MV-4-11 (cell line): ENCODE measurements at regions not wholly inside any gene's neighbourhood (a gene's known extent, or its start where the extent isn't known, plus 50 kb on each side); places are given as distances from the start of the nearest gene placed in this dataset.

ENCODE experiments used
- DNase-seq: peaks from one replicate; lab custom pipeline; 2025; lab: John Stamatoyannopoulos, UW

GRCh38 chr9:27625751-27626150 lies 52.5 kb upstream of the C9orf72 start:
- no peak for DNase-seq

GRCh38 chr9:27626244-27627187 lies 53.2 kb upstream of the C9orf72 start:
- DNase-seq = no peak

GRCh38 chr9:27627188-27627564 lies 53.9 kb upstream of the C9orf72 start:
- no peak for DNase-seq

- peak; percentile 69 for DNase-seq
These were observed 55.0 kb upstream of the C9orf72 start for GRCh38 chr9:27628311-27628710.

GRCh38 chr9:27629425-27629824 lies 56.1 kb upstream of the C9orf72 start:
- no peak for DNase-seq

- DNase-seq = peak; percentile 40
These were observed 59.0 kb upstream of the C9orf72 start for GRCh38 chr9:27632254-27632653.

- DNase-seq = peak; percentile 7
These were observed 60.5 kb upstream of the C9orf72 start for GRCh38 chr9:27633764-27634163.

GRCh38 chr9:27634879-27635278 lies 61.6 kb upstream of the C9orf72 start:
- peak; percentile 98 for DNase-seq

GRCh38 chr9:27638716-27639115 lies 65.4 kb upstream of the C9orf72 start:
- DNase-seq = no peak

GRCh38 chr9:27645161-27645840 lies 72.0 kb upstream of the C9orf72 start:
- peak; percentile 86 for DNase-seq

- DNase-seq = peak; percentile 50
These were observed 80.0 kb upstream of the C9orf72 start for GRCh38 chr9:27653246-27653645.

- DNase-seq = peak; percentile 35
These were observed 80.7 kb upstream of the C9orf72 start for GRCh38 chr9:27653957-27654356.

GRCh38 chr9:27654629-27655285 lies 81.5 kb upstream of the C9orf72 start:
- DNase-seq = no peak

- peak; percentile 86 for DNase-seq
These were observed 82.2 kb upstream of the C9orf72 start for GRCh38 chr9:27655441-27655840.

- no peak for DNase-seq
These were observed 85.7 kb upstream of the C9orf72 start for GRCh38 chr9:27659001-27659400.

GRCh38 chr9:27659571-27659970 lies 86.3 kb upstream of the C9orf72 start:
- no peak for DNase-seq

- no peak for DNase-seq
These were observed 86.9 kb upstream of the C9orf72 start for GRCh38 chr9:27660148-27660547.

GRCh38 chr9:27663526-27663925 lies 90.2 kb upstream of the C9orf72 start:
- no peak for DNase-seq

GRCh38 chr9:27664121-27664779 lies 91.0 kb upstream of the C9orf72 start:
- no peak for DNase-seq

GRCh38 chr9:27665136-27665535 lies 91.9 kb upstream of the C9orf72 start:
- no peak for DNase-seq

- no peak for DNase-seq
These were observed 95.0 kb upstream of the C9orf72 start for GRCh38 chr9:27668280-27668679.

GRCh38 chr9:27671636-27672035 lies 98.4 kb upstream of the C9orf72 start:
- DNase-seq = no peak
